ENCODE measurements at regions not wholly inside any gene's neighbourhood (a gene's known extent, or its start where the extent isn't known, plus 50 kb on each side); places are given as distances from the start of the nearest gene placed in this dataset.

- TF ChIP-seq, protein P1, sequence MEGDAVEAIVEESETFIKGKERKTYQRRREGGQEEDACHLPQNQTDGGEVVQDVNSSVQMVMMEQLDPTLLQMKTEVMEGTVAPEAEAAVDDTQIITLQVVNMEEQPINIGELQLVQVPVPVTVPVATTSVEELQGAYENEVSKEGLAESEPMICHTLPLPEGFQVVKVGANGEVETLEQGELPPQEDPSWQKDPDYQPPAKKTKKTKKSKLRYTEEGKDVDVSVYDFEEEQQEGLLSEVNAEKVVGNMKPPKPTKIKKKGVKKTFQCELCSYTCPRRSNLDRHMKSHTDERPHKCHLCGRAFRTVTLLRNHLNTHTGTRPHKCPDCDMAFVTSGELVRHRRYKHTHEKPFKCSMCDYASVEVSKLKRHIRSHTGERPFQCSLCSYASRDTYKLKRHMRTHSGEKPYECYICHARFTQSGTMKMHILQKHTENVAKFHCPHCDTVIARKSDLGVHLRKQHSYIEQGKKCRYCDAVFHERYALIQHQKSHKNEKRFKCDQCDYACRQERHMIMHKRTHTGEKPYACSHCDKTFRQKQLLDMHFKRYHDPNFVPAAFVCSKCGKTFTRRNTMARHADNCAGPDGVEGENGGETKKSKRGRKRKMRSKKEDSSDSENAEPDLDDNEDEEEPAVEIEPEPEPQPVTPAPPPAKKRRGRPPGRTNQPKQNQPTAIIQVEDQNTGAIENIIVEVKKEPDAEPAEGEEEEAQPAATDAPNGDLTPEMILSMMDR (IDR thresholded peaks at IDR 0.05; ENCODE audit: borderline replicate concordance, extremely low read depth, low read length, poor library complexity, severe bottlenecking) = no peak
- TF ChIP-seq EZH2 (IDR thresholded peaks at IDR 0.05; ENCODE audit: borderline replicate concordance, low read depth, low read length, severe bottlenecking) = no peak
Measured at GRCh38 chr2:181317511-181317910, 139.7 kb upstream of the ITGA4 start.
